KMS-11 (cell line): ENCODE measurements at regions not wholly inside any gene's neighbourhood (a gene's known extent, or its start where the extent isn't known, plus 50 kb on each side); places are given as distances from the start of the nearest gene placed in this dataset.

Source experiments
- H2AFZ ChIP-seq: fragments of 200-600 bp; sonication (generic); 2 replicates; pipeline ENCODE4 v1.6.1; 2016; ENCODE audit warnings: antibody characterized with exemption, mixed run types, low read depth
- H3K27ac ChIP-seq: fragments of 200-600 bp; sonication (generic); 2 replicates; pipeline ENCODE4 v1.6.1; 2016; ENCODE audit warnings: mild to moderate bottlenecking, mixed run types
- H3K27me3 ChIP-seq: fragments of 200-600 bp; sonication (generic); 2 replicates; pipeline ENCODE4 v1.6.1; 2017; ENCODE audit warnings: mild to moderate bottlenecking, low read depth, mixed run types, moderate library complexity; ENCODE audit not compliant: insufficient read depth
- H3K36me3 ChIP-seq: fragments of 200-600 bp; sonication (generic); 2 replicates; pipeline ENCODE4 v1.6.1; 2017; ENCODE audit warnings: mild to moderate bottlenecking, mixed run types; ENCODE audit not compliant: insufficient read depth
- H3K4me1 ChIP-seq: fragments of 200-600 bp; sonication (generic); 2 replicates; pipeline ENCODE4 v1.6.1; 2016; ENCODE audit warnings: mild to moderate bottlenecking, low read depth, mixed run types; ENCODE audit not compliant: poor library complexity, severe bottlenecking
- H3K4me2 ChIP-seq: fragments of 200-600 bp; sonication (generic); 2 replicates; pipeline ENCODE4 v1.7.0; 2016; ENCODE audit warnings: mild to moderate bottlenecking, mixed run types
- H3K4me3 ChIP-seq: fragments of 200-600 bp; sonication (generic); IDR thresholded peaks from 2 replicates; pipeline ENCODE4 v1.6.1; 2017; ENCODE audit warnings: low read depth, low read length, mixed read lengths; ENCODE audit not compliant: insufficient read depth
- H3K79me2 ChIP-seq: fragments of 200-600 bp; sonication (generic); 2 replicates; pipeline ENCODE4 v1.6.1; 2016; ENCODE audit warnings: low read depth, mixed run types; ENCODE audit not compliant: insufficient read depth
- H3K9ac ChIP-seq: fragments of 200-600 bp; sonication (generic); 2 replicates; pipeline ENCODE4 v1.6.1; 2016; ENCODE audit warnings: mild to moderate bottlenecking, mixed run types
- H4K20me1 ChIP-seq: fragments of 200-600 bp; sonication (generic); 2 replicates; pipeline ENCODE4 v1.6.1; 2016; ENCODE audit warnings: mild to moderate bottlenecking, mixed run types; ENCODE audit not compliant: insufficient read depth
- CTCF ChIP-seq: fragments of 200-600 bp; sonication (generic); conservative IDR thresholded peaks from 2 replicates; pipeline ENCODE4 v1.6.1; 2017; ENCODE audit warnings: low read depth, mild to moderate bottlenecking, antibody characterized with exemption, low read length, moderate library complexity, mixed read lengths

- Histone ChIP-seq H3K4me2 (no peak overlapping the region), H3K27me3 (no peaks in the 10 kb centered on the region), H4K20me1 (no peaks in the 10 kb centered on the region), H3K4me1 (no peaks in the 10 kb centered on the region), H3K4me3 (no peak overlapping the region), H2AFZ (no peak overlapping the region), H3K27ac (no peak overlapping the region), H3K36me3 (no peaks in the 10 kb centered on the region), H3K9ac (no peak overlapping the region), H3K79me2 (no peaks in the 10 kb centered on the region)
- no peak for TF ChIP-seq CTCF
Observed at GRCh38 chr11:109914809-109915653, 178.2 kb upstream of the ZC3H12C start.

- Histone ChIP-seq H3K4me3 (no peak overlapping the region), H3K36me3 (no peaks in the 10 kb centered on the region)
- no peak for TF ChIP-seq CTCF
Observed at GRCh38 chr11:109926941-109927340, 166.3 kb upstream of the ZC3H12C start.

GRCh38 chr11:109929308-109929707 lies 163.9 kb upstream of the ZC3H12C start:
- Histone ChIP-seq H3K27me3 (no peaks in the 10 kb centered on the region), H3K4me1 (no peaks in the 10 kb centered on the region), H3K27ac (no peak overlapping the region), H3K4me2 (no peak overlapping the region), H2AFZ (no peak overlapping the region), H4K20me1 (no peaks in the 10 kb centered on the region), H3K4me3 (no peak overlapping the region), H3K36me3 (no peaks in the 10 kb centered on the region), H3K79me2 (no peaks in the 10 kb centered on the region), H3K9ac (no peak overlapping the region)
- no peak for TF ChIP-seq CTCF

More at GRCh38 chr11:109926941-109927340, 166.3 kb upstream of the ZC3H12C start:
- Histone ChIP-seq H3K79me2 (no peaks in the 10 kb centered on the region), H3K27ac (no peak overlapping the region), H3K4me2 (no peak overlapping the region), H3K9ac (no peak overlapping the region), H3K27me3 (no peaks in the 10 kb centered on the region), H2AFZ (no peak overlapping the region), H3K4me1 (no peaks in the 10 kb centered on the region), H4K20me1 (no peaks in the 10 kb centered on the region)

GRCh38 chr11:109933126-109933525 lies 160.1 kb upstream of the ZC3H12C start:
- Histone ChIP-seq H3K36me3 (no peaks in the 10 kb centered on the region), H3K27ac (no peak overlapping the region), H4K20me1 (no peaks in the 10 kb centered on the region), H3K4me3 (no peak overlapping the region), H3K9ac (no peak overlapping the region), H3K4me1 (no peaks in the 10 kb centered on the region), H2AFZ (no peak overlapping the region), H3K79me2 (no peaks in the 10 kb centered on the region), H3K4me2 (no peak overlapping the region), H3K27me3 (no peaks in the 10 kb centered on the region)
- no peak for TF ChIP-seq CTCF
